HUES64 (cell line): ENCODE measurements at regions not wholly inside any gene's neighbourhood (a gene's known extent, or its start where the extent isn't known, plus 50 kb on each side); places are given as distances from the start of the nearest gene placed in this dataset.

Experiments used
- H3K27ac ChIP-seq: 2 replicates; pipeline ENCODE4 v1.7.0; 2013; ENCODE audit warnings: low read depth, low read length, inconsistent platforms
- H3K27me3 ChIP-seq: 2 replicates; pipeline ENCODE4 v1.6.1; 2013; ENCODE audit warnings: mild to moderate bottlenecking, low read length; ENCODE audit not compliant: insufficient read depth
- H3K36me3 ChIP-seq: 2 replicates; pipeline ENCODE4 v1.6.1; 2013; ENCODE audit warnings: mild to moderate bottlenecking, low read length; ENCODE audit not compliant: insufficient read depth
- H3K4me1 ChIP-seq: 2 replicates; pipeline ENCODE4 v1.6.1; 2013; ENCODE audit warnings: mild to moderate bottlenecking, low read length, moderate library complexity; ENCODE audit not compliant: insufficient read depth
- H3K4me3 ChIP-seq: 2 replicates; pipeline ENCODE4 v1.5.1; 2013; ENCODE audit warnings: mild to moderate bottlenecking, low read length, moderate library complexity
- H3K9ac ChIP-seq: 2 replicates; pipeline ENCODE4 v1.6.1; 2013; ENCODE audit warnings: mild to moderate bottlenecking, low read depth, low read length
- H3K9me3 ChIP-seq: 2 replicates; pipeline ENCODE4 v1.6.1; 2013; ENCODE audit warnings: low read depth, low read length; ENCODE audit not compliant: insufficient read depth
- WGBS: fragments of 150-250, 120-280 bp; methylation state at CpG from one replicate; pipeline ENCODE4 v1.1.7; 2013; ENCODE audit warnings: missing lambda C conversion rate; 5-methylcytosine and 5-hydroxymethylcytosine counted together

- no CpG with 5 or more reads among the region's 1 CpG for WGBS
- Histone ChIP-seq H3K4me1 (peaks cover 23% of the 10 kb centered on the region), H3K27ac (no peak overlapping the region), H3K36me3 (no peaks in the 10 kb centered on the region), H3K9ac (no peak overlapping the region), H3K4me3 (no peak overlapping the region), H3K9me3 (no peaks in the 10 kb centered on the region), H3K27me3 (no peaks in the 10 kb centered on the region)
Observed at GRCh38 chr4:146027761-146028160, 89.1 kb upstream of the ZNF827 start.

- Histone ChIP-seq H3K36me3 (no peaks in the 10 kb centered on the region), H3K4me3 (no peak overlapping the region), H3K9ac (no peak overlapping the region), H3K27me3 (no peaks in the 10 kb centered on the region), H3K9me3 (no peaks in the 10 kb centered on the region), H3K4me1 (no peaks in the 10 kb centered on the region), H3K27ac (no peak overlapping the region)
- WGBS: 92% methylated on average over 2 of the region's 3 CpGs
Observed at GRCh38 chr4:146023334-146023967, 84.8 kb upstream of the ZNF827 start.

GRCh38 chr4:146022541-146022940 lies 83.9 kb upstream of the ZNF827 start:
- no peaks in the 10 kb centered on the region for H3K9me3 ChIP-seq
- H3K4me1 ChIP-seq: no peaks in the 10 kb centered on the region
- H3K27me3 ChIP-seq: no peaks in the 10 kb centered on the region
- no peak overlapping the region for H3K9ac ChIP-seq
- H3K4me3 ChIP-seq: no peak overlapping the region
- H3K27ac ChIP-seq: no peak overlapping the region
- H3K36me3 ChIP-seq: no peaks in the 10 kb centered on the region

- H3K27me3 ChIP-seq: no peaks in the 10 kb centered on the region
- 67% methylated on average over 1 of the region's 1 CpG for WGBS
- no peak overlapping the region for H3K27ac ChIP-seq
- H3K4me1 ChIP-seq: no peaks in the 10 kb centered on the region
- H3K9ac ChIP-seq: no peak overlapping the region
- no peaks in the 10 kb centered on the region for H3K9me3 ChIP-seq
- no peaks in the 10 kb centered on the region for H3K36me3 ChIP-seq
- H3K4me3 ChIP-seq: no peak overlapping the region
Observed at GRCh38 chr4:146018247-146018646, 79.6 kb upstream of the ZNF827 start.

GRCh38 chr4:146004730-146005129 lies 66.1 kb upstream of the ZNF827 start:
- no peaks in the 10 kb centered on the region for H3K9me3 ChIP-seq
- H3K4me1 ChIP-seq: no peaks in the 10 kb centered on the region
- H3K27me3 ChIP-seq: no peaks in the 10 kb centered on the region
- H3K27ac ChIP-seq: no peak overlapping the region
- no peak overlapping the region for H3K9ac ChIP-seq
- no peak overlapping the region for H3K4me3 ChIP-seq
- WGBS: 89% methylated on average over 1 of the region's 1 CpG
- H3K36me3 ChIP-seq: no peaks in the 10 kb centered on the region

GRCh38 chr4:145988628-145989027 lies 50.0 kb upstream of the ZNF827 start:
- peaks cover 6% of the 10 kb centered on the region for H3K4me1 ChIP-seq
- H3K36me3 ChIP-seq: no peaks in the 10 kb centered on the region
- no peak overlapping the region for H3K4me3 ChIP-seq
- no peak overlapping the region for H3K27ac ChIP-seq
- H3K9me3 ChIP-seq: no peaks in the 10 kb centered on the region
- WGBS: 92% methylated on average over 2 of the region's 2 CpGs
- H3K9ac ChIP-seq: no peak overlapping the region
- no peaks in the 10 kb centered on the region for H3K27me3 ChIP-seq
